ENCODE measurements at regions not wholly inside any gene's neighbourhood (a gene's known extent, or its start where the extent isn't known, plus 50 kb on each side); places are given as distances from the start of the nearest gene placed in this dataset.

DNA sequence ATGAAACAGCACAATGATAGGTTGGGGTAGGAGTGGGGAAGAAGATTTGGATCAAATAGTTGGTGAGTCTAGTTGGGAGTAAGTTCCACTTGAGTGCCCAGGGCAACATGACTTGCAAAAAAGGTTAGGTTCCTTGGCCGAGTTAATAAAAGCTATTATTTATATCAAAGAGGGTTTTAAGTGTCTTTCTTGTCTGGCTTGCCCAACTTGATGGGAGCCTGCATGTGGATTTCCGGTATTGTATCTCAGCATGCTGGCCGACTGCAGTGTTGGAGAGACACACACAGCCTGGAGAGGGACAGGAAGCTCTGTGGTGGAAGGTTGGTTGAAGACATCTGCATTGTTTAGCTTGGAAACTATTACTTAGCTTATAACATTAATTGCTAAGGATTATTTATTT is 449.5 kb upstream of the TBL1XR1 start:
- no peak for TF ChIP-seq POLR2AphosphoS5 (IDR thresholded peaks at IDR 0.05; ENCODE audit: low read depth, low read length)
- TF ChIP-seq SIN3A (IDR thresholded peaks at IDR 0.05; ENCODE audit: borderline replicate concordance, insufficient read depth, low read length) = no peak
- TF ChIP-seq, protein P1, sequence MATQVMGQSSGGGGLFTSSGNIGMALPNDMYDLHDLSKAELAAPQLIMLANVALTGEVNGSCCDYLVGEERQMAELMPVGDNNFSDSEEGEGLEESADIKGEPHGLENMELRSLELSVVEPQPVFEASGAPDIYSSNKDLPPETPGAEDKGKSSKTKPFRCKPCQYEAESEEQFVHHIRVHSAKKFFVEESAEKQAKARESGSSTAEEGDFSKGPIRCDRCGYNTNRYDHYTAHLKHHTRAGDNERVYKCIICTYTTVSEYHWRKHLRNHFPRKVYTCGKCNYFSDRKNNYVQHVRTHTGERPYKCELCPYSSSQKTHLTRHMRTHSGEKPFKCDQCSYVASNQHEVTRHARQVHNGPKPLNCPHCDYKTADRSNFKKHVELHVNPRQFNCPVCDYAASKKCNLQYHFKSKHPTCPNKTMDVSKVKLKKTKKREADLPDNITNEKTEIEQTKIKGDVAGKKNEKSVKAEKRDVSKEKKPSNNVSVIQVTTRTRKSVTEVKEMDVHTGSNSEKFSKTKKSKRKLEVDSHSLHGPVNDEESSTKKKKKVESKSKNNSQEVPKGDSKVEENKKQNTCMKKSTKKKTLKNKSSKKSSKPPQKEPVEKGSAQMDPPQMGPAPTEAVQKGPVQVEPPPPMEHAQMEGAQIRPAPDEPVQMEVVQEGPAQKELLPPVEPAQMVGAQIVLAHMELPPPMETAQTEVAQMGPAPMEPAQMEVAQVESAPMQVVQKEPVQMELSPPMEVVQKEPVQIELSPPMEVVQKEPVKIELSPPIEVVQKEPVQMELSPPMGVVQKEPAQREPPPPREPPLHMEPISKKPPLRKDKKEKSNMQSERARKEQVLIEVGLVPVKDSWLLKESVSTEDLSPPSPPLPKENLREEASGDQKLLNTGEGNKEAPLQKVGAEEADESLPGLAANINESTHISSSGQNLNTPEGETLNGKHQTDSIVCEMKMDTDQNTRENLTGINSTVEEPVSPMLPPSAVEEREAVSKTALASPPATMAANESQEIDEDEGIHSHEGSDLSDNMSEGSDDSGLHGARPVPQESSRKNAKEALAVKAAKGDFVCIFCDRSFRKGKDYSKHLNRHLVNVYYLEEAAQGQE (IDR thresholded peaks at IDR 0.05; ENCODE audit: insufficient read depth in 1 of 2, low read depth in 2 of 2, low read length in 2 of 2) = no peak
- no peak for TF ChIP-seq TAF1 (IDR thresholded peaks at IDR 0.05; ENCODE audit: borderline replicate concordance, insufficient read depth, low read length)
- TF ChIP-seq FOXP2 (optimal IDR thresholded peaks at IDR 0.05; ENCODE audit: borderline replicate concordance, extremely low read depth, extremely low read length, insufficient read depth) = no peak
